GM19467 (cell line): ENCODE measurements at regions not wholly inside any gene's neighbourhood (a gene's known extent, or its start where the extent isn't known, plus 50 kb on each side); places are given as distances from the start of the nearest gene placed in this dataset.
"Not testable (repeated sequence)": the region's sequence is repeated elsewhere in the genome, so short reads cannot be mapped to it uniquely, and the experiment has no call there.

Experiments
- ATAC-seq: cut with Tn5 transposase; IDR thresholded peaks from one replicate; pipeline ENCODE4 v1.9.1; 2021; ENCODE audit warnings: mild to moderate bottlenecking, moderate library complexity; ENCODE audit not compliant: unreplicated experiment

DNA sequence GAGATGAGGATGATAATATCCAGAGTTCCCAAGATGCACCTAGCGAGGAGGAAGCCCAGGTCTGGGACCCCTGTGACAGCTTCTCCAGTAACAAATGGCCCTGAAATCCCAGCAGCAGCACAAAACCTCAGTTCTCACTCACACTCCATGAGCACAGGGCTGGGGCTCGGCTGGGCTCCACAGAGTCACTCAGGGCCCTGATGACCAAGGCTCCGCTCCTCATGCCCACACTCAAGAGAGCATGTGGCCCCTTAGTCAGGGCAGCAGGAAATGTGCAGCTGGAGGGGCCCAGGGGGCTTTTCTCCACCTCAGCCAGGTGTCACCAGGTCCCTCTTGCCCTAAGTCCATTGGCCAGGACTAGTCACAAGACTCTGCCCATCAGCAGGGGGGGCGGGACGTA lies 242.7 kb upstream of the SFSWAP start:
- no peak for ATAC-seq

DNA sequence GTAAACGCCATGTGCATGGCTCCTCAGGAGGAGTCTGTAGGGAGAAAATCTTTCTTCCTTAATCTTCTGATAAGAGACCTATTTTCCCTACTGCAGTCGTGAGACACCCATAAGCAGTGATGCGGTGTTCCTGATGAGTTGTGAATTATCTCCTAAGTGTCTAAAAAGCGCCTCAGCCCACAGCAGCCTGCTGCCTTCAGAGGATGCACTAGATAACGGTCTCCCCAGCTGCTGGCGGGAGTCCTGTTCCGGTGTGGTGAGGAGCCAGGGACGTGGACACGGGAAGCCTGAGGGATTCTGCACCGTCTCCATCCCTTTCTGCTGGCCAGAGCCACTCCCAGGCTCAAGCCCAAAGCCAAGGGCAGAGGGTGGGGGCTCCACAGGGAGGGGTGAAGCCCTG lies 240.9 kb upstream of the SFSWAP start:
- not testable (repeated sequence) for ATAC-seq

DNA sequence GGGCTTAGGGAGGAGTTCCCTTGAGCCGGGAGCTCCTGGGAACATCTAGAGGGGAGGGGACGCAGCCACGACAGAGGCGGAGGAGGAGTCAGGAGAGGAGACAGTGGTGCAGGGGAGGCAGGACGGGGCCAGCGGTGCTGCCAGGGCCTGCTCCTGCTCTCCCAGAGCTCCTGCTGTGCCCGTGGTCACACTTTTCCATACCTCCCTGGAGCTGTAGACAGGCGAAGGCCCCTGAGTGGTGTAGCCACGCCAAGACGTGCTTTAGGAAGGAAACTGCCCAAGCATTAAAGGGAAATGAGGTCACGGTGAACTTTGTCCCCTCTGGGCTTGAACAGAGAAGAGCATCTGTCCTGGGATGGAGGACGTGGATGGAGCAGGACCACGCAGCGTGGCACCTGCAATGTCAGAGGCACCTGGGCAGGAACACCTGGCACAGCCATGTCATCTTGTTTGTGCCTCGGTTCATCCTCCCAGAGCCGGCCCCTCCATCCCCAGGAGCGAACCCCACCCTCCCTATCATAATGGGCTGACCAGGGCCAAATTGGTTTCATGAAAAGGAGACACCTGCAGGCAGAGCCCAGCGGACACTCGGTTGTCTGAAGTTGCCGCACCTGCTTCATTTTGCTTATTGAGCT lies 239.5 kb upstream of the SFSWAP start:
- ATAC-seq: no peak

DNA sequence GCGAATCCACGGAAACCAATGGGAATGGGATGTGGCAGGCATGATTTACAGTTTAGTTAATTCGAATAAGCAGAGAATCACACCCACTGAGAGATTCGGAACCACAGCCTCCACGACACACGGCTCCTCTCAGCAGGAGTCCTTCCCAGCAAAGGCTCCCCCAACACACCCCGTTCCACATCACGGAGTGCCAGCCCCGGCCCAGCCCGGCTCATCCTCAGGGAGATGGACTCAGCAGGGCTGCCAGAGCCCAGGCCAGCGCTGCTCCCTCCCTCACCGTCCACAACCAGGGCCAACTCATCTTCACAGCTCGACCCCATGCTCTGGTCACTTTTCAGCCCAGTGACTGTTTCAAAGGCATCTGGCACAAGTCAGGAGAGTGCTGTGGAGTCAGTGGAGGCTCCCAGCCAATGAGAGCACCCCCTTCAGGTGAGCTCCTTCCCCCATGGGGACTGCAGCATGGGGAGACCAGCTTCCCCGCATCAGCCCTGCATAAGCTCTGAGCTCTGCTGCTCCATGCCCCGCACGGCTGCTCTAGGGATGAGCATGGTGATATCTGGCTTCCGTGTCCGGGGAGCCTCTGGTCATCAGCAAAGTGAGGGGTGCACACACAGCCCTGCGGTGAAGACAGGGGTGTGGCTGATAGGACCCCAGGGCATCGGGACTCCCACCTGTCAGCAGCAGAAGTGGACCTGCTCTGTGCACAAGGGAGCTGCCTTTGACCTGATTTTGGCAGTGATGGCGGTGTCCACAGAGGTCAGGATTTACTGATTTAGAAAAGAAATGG lies 238.8 kb upstream of the SFSWAP start:
- ATAC-seq: no peak

DNA sequence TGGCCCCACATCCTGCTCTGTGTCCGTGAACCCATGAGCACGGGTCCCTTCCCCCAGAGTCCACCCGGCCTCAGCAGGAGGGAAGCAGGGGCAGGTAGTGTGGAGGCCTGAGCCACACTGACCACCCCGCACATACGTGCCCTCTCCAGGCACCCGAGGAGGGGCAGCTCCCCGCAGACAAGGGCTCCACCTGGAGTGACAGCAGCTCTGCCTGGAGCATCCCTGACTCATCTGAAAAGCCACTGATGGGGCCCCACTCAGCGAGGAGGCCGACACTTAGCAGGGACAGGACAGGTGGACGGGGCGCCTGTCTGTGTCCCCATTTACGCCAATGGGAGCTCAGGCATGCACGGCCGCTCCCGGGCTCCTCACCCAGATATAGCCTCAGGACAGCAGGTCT lies 237.6 kb upstream of the SFSWAP start:
- no peak for ATAC-seq

DNA sequence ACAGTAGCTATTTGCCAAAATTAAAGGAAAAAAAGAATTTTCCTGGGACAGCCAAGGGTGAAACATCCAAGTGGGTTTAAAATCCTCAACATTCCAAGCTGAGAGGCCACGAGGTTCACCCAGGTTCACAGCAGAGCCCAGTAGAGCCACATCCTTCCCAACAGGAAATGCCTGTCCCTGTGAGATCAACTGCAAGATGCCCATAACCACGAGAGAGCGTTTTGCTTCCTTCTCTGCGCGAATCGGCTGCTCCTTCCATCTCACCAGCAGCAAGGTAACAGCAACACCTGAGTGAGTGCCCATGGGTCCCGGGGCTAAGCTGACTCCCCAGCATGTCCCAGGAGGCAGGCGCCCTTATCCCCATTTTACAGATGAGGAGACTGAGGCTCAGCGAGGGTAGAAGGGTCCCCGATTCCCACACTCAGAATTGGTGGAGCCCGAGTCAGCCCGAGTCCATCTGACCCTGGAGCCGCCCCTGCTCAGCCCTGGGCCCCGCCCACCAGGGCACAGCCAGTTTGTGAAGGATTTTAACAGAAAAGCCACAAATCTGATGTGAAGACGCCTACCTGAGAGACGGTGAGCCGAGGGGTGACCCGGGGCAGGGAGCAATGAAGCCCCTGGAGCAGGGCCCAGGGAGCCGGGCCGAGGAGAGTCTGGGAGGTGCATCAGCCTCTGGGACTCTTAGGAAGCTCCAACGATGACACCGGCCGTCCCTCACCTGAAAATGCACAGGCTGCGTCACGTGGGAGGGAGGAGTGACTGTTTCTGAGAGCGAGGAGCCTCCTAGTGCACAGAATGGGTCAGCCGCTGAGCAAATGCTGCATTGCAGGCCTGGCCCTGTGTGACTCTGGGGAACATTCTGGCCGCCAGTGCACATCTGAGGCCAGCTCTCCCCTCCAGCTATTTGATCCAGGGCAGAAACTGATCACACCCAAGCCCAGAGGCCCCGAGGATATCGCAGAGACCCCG lies 236.9 kb upstream of the SFSWAP start:
- no peak for ATAC-seq

DNA sequence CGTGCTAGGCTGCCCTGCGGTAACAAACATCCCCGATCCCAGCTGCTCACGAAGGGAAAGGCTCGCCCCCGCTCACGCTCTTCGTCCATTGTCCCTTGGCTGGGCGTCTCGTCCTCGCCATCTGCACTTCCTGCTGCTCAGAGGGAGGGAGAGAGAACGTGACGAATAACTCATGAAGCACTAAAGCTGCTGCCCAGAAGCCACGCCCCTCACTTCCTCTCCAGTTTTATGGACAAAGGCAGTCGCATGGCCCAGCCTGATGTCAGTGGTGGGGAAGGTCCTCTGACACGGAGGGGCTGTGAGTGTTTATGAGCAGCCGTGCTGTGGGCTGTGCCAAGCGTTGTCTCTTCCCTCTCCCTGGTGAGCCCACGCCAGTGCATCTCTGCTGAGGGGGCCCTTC lies 235.9 kb upstream of the SFSWAP start:
- not testable (repeated sequence) for ATAC-seq

DNA sequence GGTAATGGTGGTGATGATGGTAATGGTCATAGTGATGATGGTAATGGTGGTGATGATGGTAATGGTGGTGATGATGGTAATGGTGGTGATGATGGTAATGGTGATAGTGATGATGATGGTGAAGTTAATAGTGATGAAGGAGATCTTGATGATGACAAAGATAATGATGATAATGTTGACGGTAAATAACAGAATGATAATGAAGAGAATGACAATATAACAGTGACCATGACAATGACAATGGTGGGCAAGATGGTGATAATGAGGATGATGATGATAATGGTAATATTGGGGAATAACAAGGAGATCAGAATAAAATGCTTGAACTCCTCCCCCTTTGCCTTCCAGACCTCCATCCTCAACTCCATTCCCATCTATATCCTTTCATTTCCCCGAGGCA lies 233.3 kb upstream of the SFSWAP start:
- no peak for ATAC-seq

DNA sequence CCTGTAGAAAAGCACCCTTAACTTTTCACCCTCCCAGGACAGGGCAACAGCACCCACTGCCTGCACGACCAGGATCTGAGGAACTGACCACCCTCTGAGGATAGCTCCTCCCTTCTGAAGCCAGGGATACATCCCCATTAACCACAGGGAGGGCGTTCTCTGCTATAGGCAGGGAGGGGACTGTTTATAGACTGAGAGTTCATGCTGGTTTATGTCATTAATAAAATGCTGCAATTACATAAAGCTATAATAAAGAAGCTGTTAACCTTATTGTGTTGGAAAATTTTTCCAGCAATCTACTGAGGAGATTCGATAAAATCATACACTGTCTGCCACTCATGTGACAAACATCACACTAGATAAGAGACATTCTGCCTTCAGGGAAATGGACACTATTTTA lies 232.4 kb upstream of the SFSWAP start:
- ATAC-seq: no peak

DNA sequence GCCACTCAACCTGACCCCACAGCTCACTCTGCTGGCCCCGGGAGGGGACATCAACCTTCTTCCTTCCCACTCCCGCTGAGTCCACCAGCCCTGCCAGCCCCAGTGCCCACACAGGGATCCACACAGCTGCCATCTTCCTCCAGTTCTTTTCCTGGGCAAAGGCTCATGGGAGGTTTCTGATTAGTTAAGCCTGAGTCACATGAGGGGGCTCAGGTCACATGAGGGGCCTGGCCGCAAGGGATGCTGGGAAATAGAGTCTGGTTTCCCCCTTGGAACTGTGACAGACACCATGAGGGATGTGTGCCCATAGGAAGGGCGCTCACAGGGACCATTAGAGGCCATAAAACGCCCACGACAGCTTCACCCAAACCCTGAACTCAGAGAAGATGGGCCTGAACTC lies 228.7 kb upstream of the SFSWAP start:
- no peak for ATAC-seq

DNA sequence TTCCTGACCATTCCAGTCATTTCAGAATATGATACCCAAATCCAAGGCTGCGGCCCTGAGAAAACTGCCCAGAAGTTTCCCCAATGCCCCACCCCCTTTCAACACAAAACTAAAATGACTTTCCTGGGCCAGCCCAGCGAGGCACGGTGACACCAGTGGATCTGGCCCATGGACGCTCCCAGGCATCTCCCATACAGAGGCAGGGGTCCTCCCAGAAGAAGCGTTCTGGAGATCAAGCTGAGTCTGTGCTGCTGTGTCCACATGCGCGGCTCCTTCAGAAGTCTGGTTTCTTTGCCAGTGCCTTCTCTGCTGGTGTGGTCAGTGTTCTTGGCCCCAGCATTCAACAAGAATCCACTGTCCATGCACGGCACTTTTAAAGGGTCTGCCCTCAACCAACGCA lies 228.2 kb upstream of the SFSWAP start:
- ATAC-seq: no peak

DNA sequence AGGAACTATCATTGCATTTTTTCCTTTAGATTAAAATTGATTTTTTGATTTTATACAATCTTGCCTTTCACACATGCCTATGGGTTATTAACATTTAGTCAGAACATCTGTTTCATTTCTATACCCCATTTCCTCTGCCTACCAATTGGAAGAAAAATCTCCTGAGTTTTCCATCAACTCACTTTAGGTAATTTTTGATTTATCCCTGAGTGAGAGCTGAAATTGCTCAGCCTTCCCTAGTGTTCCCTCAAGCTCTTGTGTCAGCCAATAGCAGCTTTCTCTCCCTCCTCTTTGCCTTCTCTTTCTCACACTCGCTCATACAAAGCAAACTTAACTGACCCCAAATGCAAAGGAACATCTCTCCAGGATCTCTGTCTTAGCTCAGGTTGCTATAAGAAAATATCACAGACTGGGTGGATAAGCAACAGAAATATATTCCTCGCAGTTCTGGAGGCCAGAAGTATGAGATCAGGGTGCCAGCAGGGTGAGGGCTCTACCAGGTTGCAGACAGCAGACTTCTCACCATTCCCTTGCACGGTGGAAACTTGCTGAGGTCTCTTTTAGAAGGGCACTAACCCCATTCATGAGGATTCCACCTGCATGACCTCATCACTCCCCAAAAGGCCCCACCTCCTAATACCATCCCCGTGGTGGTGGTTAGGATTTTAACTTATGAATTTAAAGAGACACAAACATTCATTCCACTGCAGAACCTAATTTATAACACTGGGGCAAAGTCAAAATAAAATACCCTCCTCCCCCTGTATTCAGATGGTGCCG lies 224.2 kb upstream of the SFSWAP start:
- no peak for ATAC-seq

DNA sequence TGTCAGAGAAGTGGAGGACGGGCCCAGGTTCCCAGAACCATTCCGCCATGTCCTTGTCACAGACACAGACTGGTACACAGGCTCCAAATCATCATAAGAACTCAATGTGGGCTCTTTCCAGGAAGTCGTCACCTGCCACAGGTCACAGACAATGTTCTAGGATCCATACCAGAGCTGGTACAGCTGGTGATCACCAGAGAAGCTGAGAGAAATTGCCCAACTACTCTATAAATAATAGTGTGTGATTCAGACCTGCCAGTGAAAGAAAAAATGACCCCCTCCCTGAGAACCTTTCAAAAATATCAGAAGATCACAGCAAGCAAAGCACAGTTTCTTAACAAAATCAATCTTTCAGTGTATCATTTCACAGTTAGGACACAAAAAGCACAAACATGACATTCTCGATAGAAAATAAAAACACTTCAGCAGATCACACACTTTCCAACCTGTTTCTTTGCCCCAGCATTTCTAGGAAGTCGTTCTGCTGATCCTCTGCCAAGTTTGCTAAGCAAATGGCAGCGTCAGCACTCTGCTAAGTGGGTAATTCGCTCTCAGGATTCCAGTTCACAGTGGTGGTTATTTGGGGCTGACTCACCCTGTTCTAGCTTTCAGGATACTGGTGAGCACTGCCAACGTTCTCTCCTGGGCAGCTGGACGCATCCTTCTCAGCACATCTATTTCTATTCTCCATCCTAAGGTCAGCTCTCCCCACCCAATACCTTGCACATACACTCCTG lies 223.3 kb upstream of the SFSWAP start:
- no peak for ATAC-seq

DNA sequence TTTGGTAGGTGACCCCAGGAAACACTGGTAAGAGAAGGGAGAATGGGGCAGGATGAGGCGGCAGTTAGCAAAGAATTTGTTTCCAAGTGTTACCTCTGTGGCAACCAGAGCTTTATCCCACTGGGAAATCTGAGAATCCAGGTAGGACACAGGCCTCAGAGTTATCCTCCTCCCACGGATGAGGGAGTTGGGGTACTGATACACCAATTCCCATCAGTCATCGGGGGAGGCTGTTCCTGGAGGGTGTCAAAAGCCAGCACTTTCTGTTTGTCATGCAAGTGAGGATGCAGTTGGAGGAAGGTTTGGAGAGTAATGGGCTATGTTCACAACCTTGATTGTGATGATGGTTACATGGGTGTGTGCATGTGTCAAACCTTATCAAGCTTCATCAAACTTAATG lies 221.2 kb upstream of the SFSWAP start:
- no peak for ATAC-seq

DNA sequence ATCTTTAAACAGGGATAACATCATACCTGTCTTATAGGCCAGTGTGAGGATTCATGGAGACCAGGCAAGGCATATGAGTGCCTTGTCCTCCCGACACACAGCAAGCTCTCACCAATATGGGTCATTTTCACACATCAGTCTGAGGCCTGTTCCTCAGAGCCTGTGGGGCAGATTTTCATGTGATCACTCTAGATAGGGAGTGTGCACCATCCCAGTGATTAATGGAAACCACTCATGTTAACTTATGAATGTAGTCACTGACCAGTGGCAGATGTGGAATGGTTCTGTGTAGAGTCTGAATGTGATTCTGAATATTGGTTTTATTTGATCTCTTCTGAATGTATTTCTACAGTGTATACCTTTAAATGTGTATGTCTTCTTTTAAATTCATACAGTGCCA lies 219.7 kb upstream of the SFSWAP start:
- ATAC-seq: no peak

DNA sequence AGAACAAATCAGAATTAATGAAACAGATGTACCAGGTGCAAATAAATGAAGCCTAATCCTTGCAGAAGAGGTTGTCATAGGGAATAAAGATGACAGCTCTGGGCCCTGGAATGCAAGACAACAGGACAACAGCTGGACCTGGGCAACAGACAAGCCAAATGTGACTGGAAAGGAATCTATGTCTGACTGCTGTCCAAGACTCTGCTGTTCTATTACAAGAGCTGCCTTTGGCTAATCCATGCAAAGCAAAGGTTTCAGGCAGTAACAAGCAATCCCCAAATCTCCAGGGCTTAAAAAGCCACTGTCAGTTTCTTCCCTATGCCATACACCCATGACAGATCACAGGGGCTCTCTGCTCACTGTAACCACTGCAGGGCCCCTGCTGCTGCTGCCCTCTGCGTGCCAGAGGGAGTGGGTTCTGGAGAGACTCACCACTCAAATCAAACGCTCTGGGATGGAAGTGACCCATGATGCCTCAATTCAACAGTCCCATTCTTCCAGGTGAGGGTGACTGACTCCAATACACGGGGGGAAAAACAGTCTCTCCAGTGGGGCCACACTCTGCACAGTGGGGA lies 218.9 kb upstream of the SFSWAP start:
- ATAC-seq: no peak

DNA sequence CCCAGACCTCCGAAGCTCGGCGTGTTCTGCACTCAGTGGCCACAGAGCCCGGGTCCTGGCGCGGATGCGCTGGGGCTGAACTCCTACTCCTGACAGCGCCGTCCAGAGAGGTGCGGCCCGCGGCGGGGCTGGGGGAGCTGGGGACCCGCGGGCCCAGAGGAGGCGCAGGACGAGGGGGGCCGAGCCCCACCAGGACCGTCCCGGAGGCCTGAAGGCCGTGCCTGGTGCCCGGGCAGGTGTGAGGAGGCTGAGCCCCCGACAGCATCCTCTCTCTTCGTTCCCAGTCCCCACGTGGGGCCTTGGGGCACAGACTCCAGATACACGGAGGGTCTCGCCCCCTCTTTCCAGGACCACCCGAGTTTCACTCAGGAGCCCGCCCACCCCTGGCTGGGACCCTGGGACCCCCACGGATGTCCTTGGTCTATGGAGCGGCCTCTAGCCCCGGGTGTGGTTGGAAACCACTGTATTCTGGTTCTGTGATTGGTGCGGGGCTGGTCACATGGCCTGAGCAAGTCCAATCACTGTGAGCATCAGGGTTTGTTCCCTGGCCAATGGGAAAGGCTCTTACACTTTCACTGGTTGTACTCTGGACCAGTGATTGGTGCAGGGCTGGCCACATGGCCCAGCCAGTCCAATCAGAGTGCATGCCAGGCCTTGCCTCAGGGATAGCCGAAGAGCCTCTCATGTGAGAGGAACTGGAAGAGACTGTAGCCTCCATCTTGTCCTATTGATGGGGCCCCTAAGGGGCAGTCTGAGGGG lies 217.6 kb upstream of the SFSWAP start:
- ATAC-seq: no peak

DNA sequence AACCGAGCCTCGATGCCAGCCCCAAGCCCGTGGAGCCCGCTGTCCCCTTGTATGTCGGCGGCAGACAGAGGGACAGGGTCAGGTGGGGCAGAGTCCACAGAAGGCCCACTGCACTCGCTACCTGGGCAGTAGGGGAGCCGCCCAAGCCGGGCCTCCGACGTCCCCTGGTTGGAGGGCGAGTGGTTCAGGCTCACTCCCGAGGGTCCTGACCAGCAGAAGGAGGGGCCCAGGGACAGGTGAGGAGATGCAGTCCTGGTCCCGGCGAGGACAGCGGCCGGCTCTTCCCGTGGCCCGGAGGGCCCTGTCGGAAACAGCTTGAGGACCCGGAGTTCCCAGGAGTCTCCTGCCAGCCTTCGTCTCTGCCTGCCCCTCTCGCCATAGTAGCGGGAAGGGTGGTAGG lies 216.7 kb upstream of the SFSWAP start:
- no peak for ATAC-seq
